Vagina (tissue), 2 donors: ENCODE measurements at regions not wholly inside any gene's neighbourhood (a gene's known extent, or its start where the extent isn't known, plus 50 kb on each side); places are given as distances from the start of the nearest gene placed in this dataset.
"Not testable (repeated sequence)": the region's sequence is repeated elsewhere in the genome, so short reads cannot be mapped to it uniquely, and the experiment has no call there.

Source experiments
- CTCF ChIP-seq, 3 experiments: fragments of 450-650 bp in 2 of 3; fragments of 200-600 bp in 1 of 3; sonication (generic) in 1 of 3; IDR thresholded peaks; one replicate each; pipeline ENCODE4 v1.5.1; 2017 to 2019; ENCODE audit warnings: antibody characterized with exemption in 3 of 3, mild to moderate bottlenecking in 2 of 3, moderate library complexity in 2 of 3
- POLR2A ChIP-seq, 2 donors: fragments of 450-650 bp; IDR thresholded peaks; one replicate each; pipeline ENCODE4 v1.6.1; 2017; ENCODE audit warnings: antibody characterized with exemption in 2 of 2, mild to moderate bottlenecking in 2 of 2, moderate library complexity in 2 of 2
- POLR2AphosphoS5 ChIP-seq, 2 donors: sonication (generic); formaldehyde crosslinking; IDR thresholded peaks; one replicate each; pipeline ENCODE4 v1.9.0; 2017; ENCODE audit warnings: antibody characterized with exemption in 2 of 2, mild to moderate bottlenecking in 2 of 2, low read depth in 1 of 2; ENCODE audit not compliant: insufficient read depth in 1 of 2

- not testable (repeated sequence) for TF ChIP-seq CTCF (IDR thresholded peaks at IDR 0.05); POLR2A (IDR thresholded peaks at IDR 0.05); POLR2AphosphoS5 (IDR thresholded peaks at IDR 0.05; ENCODE audit: insufficient read depth in 1 of 2, low read depth in 1 of 2)
These were observed 1105.7 kb downstream of the STPG2 start for GRCh38 chr4:97037411-97038145.
